HUES48 (cell line): ENCODE measurements at regions not wholly inside any gene's neighbourhood (a gene's known extent, or its start where the extent isn't known, plus 50 kb on each side); places are given as distances from the start of the nearest gene placed in this dataset.

Source experiments
- H3K27ac ChIP-seq: one replicate; pipeline ENCODE4 v1.7.0; 2013; ENCODE audit warnings: low read depth, low read length, inconsistent platforms
- H3K27me3 ChIP-seq: 2 replicates; pipeline ENCODE4 v1.6.1; 2013; ENCODE audit warnings: mild to moderate bottlenecking, low read length; ENCODE audit not compliant: control insufficient read depth, insufficient read depth
- H3K36me3 ChIP-seq: 2 replicates; pipeline ENCODE4 v1.6.1; 2013; ENCODE audit warnings: low read length; ENCODE audit not compliant: control insufficient read depth, insufficient read depth
- H3K4me1 ChIP-seq: 2 replicates; pipeline ENCODE4 v1.6.1; 2013; ENCODE audit warnings: mild to moderate bottlenecking, low read length; ENCODE audit not compliant: control insufficient read depth, insufficient read depth
- H3K4me3 ChIP-seq: 2 replicates; pipeline ENCODE4 v1.5.1; 2013; ENCODE audit warnings: mild to moderate bottlenecking, low read depth, low read length
- H3K9ac ChIP-seq: 2 replicates; pipeline ENCODE4 v1.6.1; 2013; ENCODE audit warnings: mild to moderate bottlenecking, low read depth, low read length, moderate library complexity
- H3K9me3 ChIP-seq: 2 replicates; pipeline ENCODE4 v1.6.1; 2013; ENCODE audit warnings: low read length; ENCODE audit not compliant: control insufficient read depth, insufficient read depth

GRCh38 chr1:59242370-59242769 is 54.5 kb upstream of the FGGY start:
- Histone ChIP-seq H3K9me3 (peaks cover 4% of the 10 kb centered on the region; the same call in 1 of the 2 replicates), H3K36me3 (no peaks in the 10 kb centered on the region), H3K9ac (no peak overlapping the region), H3K27ac (no peak overlapping the region), H3K4me3 (no peak overlapping the region), H3K4me1 (peaks cover 8% of the 10 kb centered on the region), H3K27me3 (no peaks in the 10 kb centered on the region)

GRCh38 chr1:59243550-59243949 is 53.3 kb upstream of the FGGY start:
- Histone ChIP-seq H3K36me3 (no peaks in the 10 kb centered on the region), H3K27ac (no peak overlapping the region), H3K9ac (no peak overlapping the region), H3K4me3 (no peak overlapping the region), H3K27me3 (no peaks in the 10 kb centered on the region), H3K9me3 (peaks cover 4% of the 10 kb centered on the region; the same call in 1 of the 2 replicates), H3K4me1 (no peaks in the 10 kb centered on the region)

- Histone ChIP-seq H3K36me3 (no peaks in the 10 kb centered on the region), H3K9ac (no peak overlapping the region), H3K27me3 (no peaks in the 10 kb centered on the region), H3K4me3 (no peak overlapping the region), H3K4me1 (no peaks in the 10 kb centered on the region), H3K9me3 (peaks cover 4% of the 10 kb centered on the region; the same call in 1 of the 2 replicates), H3K27ac (no peak overlapping the region)
Observed at GRCh38 chr1:59243978-59244377, 52.9 kb upstream of the FGGY start.

- no peaks in the 10 kb centered on the region for H3K4me1 ChIP-seq
- H3K27ac ChIP-seq: no peak overlapping the region
- no peak overlapping the region for H3K4me3 ChIP-seq
- no peaks in the 10 kb centered on the region for H3K36me3 ChIP-seq
- peaks cover 9% of the 10 kb centered on the region for H3K9me3 ChIP-seq
- H3K9ac ChIP-seq: no peak overlapping the region
- no peaks in the 10 kb centered on the region for H3K27me3 ChIP-seq
Observed at GRCh38 chr1:59244891-59245290, 52.0 kb upstream of the FGGY start.
